WTC11 (cell line): ENCODE measurements at regions not wholly inside any gene's neighbourhood (a gene's known extent, or its start where the extent isn't known, plus 50 kb on each side); places are given as distances from the start of the nearest gene placed in this dataset.

Experiments used
- ESRRA ChIP-seq: sonication (generic); formaldehyde crosslinking; IDR thresholded peaks from 2 replicates; pipeline ENCODE4 v1.8.1; 2022; ENCODE audit warnings: mild to moderate bottlenecking, missing genetic modification reagents, borderline replicate concordance
- TF ChIP-seq, protein P1 (sequence below): fragments of 200-600 bp; IDR thresholded peaks from 2 replicates; pipeline ENCODE4 v1.8.0; 2022; ENCODE audit warnings: antibody characterized with exemption
- TF ChIP-seq, protein P2 (sequence below): sonication (generic); formaldehyde crosslinking; conservative IDR thresholded peaks from 2 replicates; pipeline ENCODE4 v1.8.1; 2022; ENCODE audit warnings: mild to moderate bottlenecking, missing genetic modification reagents

DNA sequence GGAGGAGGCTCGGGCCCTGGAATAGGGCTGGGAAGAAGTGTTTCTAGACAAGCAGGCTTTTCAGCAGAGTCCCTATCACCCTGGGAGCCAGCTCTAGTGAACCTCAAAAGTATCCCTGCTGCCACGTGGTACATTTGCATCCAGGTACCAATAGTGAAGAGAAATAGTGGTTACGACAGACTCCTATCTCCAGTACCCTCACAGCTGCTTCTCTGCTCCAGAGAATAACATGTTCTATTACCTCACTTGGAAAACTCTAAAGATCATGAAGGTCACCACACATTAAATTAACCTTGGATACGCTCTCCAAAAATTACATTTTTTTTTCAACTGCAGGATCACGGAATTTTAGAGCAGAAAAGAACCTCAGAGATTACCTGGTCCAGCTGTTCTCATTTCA, 230.4 kb upstream of the PLD5 start:
- no peak for TF ChIP-seq ESRRA (CRISPR knock-in tag)
- TF ChIP-seq, protein P1, sequence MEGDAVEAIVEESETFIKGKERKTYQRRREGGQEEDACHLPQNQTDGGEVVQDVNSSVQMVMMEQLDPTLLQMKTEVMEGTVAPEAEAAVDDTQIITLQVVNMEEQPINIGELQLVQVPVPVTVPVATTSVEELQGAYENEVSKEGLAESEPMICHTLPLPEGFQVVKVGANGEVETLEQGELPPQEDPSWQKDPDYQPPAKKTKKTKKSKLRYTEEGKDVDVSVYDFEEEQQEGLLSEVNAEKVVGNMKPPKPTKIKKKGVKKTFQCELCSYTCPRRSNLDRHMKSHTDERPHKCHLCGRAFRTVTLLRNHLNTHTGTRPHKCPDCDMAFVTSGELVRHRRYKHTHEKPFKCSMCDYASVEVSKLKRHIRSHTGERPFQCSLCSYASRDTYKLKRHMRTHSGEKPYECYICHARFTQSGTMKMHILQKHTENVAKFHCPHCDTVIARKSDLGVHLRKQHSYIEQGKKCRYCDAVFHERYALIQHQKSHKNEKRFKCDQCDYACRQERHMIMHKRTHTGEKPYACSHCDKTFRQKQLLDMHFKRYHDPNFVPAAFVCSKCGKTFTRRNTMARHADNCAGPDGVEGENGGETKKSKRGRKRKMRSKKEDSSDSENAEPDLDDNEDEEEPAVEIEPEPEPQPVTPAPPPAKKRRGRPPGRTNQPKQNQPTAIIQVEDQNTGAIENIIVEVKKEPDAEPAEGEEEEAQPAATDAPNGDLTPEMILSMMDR = no peak
- TF ChIP-seq, protein P2, sequence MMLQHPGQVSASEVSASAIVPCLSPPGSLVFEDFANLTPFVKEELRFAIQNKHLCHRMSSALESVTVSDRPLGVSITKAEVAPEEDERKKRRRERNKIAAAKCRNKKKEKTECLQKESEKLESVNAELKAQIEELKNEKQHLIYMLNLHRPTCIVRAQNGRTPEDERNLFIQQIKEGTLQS = no peak
